GM18868 (cell line): ENCODE measurements at regions not wholly inside any gene's neighbourhood (a gene's known extent, or its start where the extent isn't known, plus 50 kb on each side); places are given as distances from the start of the nearest gene placed in this dataset.

Experiments used
- ATAC-seq: cut with Tn5 transposase; IDR thresholded peaks from one replicate; pipeline ENCODE4 v1.9.1; 2021; ENCODE audit warnings: mild to moderate bottlenecking, moderate library complexity; ENCODE audit not compliant: unreplicated experiment

DNA sequence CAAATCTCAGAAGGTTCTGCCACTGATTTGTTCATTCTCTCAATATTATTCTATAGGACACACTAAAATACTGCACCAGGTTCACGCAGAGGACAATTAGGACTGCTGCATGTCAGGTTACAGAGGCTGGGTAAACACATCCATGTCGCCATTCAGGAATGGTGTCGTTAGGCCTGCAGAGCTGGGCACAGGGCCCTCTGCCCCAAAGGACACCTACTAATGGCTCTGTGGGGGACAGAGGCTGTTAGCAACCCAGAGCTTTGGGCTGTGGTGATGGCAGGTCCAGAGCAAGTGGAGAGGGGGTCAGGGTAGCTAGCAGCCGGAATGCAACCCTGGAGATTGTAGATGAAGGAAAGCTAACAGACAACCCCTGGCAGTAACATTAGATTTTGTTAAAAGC is 115.9 kb downstream of the TTC32 start:
- no peak for ATAC-seq

DNA sequence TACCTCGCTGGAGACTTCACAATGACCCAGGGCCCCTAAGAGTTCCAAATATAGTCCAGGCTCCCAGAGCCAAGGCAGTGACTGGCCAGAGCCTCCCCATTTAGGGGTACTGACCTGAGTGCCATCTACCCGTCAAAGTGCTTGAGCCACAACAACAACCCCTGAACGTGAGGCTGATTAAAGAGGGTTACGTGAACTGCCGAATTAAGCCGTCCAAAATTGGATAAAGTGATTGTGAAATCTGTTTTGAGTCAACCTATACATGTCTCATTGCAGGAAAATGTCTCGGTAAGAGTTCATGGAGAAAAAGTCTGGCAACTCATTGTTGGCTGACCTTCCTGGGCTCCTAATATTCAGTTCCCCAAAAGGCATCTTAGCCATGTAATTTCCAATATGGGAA is 116.3 kb downstream of the TTC32 start:
- ATAC-seq: no peak

DNA sequence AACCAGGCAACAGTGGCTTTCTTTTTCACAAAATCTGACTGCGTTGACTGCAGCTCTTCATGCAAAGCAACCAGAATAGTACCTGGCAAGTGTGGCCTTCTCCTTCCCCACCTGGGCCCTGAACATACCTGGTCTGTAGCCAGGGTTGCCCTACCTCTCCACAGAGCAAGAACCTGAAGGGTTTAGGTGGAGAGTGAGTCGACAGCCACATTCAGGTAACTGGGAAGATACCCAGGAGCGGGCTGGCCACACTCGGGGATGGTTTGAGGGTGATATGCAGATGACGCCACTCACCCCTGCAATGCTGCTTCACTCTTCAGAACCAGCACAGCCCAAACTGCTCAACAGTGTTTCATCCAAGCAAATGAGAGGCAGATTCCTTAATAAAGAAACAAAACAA is 117.3 kb downstream of the TTC32 start:
- no peak for ATAC-seq

DNA sequence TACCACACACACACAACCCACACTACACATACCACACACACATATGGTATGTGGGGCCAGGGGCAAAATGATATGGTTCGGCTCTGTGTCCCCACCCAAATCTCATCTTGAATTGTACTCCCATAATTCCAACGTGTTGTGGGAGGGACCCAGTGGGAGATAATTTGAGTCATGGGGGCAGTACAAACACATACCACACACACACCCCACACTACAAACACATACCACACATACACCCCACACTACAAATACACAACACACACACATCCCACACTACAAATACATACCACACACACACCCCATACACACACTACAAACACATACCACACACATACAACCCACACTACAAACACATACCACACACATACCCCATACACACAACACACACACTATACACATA is 117.8 kb downstream of the TTC32 start:
- ATAC-seq: no peak

DNA sequence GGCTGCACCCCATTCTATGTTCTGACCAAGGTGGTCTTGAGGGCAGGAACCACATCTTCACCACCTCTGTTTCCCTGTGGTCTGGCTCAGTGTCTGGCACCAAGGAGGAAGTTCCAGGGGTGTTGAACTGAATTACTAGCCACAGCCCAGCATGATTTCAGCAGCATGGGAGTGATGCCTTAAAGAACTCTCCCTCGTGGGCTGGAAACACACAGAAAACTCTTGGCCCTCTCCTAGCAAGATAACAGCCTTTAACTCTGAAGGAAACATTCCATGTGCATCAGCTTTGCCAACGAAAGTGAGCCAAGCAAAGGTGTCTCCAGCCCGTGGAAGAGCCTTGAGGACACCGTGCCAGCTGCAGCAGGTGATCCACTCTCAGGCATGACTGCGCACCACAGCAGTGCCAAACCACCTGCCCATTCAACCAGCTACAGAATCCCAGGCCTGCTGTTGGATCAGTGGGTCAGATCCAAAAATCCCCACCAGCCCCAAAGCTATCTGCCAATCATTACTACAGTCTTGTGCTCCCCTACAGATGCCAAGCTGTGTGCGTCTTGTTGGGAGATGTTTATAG is 124.8 kb downstream of the TTC32 start:
- ATAC-seq: no peak

DNA sequence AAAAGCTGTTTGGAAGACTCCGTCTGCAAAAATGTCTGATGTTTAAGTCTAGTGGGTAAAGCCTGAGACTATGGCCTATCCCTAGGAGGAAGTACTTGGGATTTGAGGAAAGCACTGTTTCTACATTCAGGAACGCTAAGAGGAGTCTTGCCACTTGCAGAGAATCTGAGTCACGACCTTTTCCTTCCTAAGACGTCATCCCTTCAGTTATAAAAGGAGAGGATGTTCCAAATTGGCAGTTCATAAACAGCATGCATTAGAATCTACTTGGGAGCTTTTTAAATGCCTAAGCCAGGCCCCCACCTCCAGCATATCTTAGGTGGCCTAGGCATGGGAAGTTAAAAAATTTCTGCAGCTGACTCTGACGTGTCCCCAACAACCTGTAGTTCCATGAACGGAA is 125.9 kb downstream of the TTC32 start:
- ATAC-seq: no peak

DNA sequence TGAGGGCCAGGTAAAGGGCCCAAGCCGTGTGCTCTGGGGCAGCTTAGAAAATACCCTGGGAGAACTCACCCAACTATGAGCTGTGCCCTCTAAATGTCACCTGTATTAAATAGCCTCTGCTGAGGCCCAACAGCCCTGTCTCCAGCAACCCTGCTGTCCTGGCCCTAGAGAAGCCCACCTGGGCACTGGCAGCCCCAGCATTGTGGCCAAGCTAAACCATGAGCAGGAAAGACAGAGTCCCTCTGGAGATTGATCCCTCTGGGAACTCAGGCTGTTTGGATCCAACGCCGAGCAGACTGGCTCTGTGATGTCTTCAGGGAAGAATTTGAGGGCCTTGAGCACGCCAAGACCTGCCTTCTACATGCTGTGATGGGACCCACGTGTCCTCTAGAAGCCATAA is 126.5 kb downstream of the TTC32 start:
- ATAC-seq: no peak

DNA sequence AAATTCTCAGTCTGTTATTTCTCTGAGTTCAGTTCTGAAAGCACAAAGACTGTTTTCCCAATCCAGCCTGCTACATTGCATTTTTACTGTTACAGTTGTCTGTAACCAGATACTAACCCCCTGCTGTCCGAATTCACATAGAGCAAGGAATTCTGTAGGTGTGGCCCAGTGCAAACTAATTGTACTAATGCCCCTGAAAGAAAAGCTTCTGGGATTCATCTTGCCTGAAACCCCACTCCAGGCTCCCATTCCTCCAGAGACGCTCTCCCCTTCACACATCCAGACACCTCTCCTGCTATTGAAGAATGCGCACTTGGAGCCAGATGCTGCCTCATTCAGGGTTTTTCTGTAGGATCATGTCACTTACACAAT is 127.0 kb downstream of the TTC32 start:
- ATAC-seq: no peak

DNA sequence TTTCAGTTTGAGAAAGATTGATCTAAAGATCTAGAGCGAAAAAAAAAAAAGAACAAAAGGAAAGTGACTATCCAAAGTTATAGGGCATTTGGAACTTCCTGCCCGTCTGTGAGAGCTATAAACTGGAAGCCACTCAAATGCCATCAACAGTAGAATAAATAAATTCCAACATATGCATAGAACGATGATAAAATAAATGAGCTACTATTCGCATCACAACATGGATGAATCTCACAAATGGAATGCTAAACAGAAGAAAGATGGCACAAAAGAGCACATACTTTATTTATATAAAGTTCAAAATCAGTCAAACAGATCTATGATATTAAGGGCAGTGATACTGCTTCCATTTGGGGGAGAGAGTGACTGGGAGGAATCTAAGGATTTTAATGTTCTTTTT is 128.8 kb downstream of the TTC32 start:
- no peak for ATAC-seq

DNA sequence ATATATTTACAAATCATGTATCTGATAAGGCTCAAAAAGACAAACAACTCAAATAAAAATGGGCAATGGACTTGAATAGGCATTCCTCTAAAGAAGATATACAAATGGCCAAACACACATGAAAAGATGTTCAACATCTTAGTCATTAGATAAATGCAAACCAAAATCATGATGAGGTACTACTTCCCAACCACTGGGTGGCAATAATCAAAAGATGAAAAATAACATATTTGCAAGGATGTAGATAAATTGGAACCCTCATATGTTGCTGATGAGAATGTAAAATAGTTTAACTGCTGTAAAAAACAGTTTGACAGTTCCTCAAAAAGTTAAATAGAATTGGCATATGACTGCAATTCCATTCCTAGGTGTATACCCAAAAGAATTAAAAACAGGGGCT is 132.3 kb downstream of the TTC32 start:
- ATAC-seq: no peak

DNA sequence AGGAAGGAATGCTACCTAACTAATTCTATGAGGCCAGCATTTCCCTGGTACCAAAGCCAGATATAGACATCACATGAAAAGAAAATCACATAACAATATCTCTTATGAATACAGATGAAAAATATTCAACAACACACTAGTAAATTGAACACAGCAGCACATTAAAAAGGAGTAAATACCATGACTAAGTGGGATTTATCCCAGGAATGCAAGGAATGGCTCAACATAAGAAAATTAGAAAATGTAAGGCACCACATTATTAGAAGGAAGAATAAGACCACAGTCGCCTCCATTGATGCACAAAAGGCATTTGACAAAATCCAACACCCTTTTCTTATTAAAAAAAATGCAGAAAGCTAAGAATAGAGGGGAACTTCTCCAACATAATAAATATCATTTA is 133.9 kb downstream of the TTC32 start:
- no peak for ATAC-seq

DNA sequence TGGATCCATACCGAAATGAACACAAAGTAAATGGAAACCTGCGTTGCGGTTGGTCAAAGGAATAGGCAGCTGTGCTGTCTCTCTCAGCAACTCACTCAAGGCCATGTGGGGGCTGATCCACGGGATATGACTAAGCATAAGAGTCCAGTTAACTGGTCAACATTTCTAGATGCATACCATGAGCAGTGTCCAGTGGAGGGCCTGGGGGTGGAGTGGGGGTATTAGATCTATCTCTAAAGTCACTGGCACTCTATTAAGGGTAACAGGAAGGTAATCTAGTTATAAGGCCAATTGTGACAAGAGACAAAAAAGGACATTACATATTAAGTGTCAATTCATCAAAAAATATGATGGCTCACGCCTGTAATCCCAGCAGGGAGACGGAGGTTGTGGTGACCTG is 136.8 kb downstream of the TTC32 start:
- ATAC-seq: no peak

DNA sequence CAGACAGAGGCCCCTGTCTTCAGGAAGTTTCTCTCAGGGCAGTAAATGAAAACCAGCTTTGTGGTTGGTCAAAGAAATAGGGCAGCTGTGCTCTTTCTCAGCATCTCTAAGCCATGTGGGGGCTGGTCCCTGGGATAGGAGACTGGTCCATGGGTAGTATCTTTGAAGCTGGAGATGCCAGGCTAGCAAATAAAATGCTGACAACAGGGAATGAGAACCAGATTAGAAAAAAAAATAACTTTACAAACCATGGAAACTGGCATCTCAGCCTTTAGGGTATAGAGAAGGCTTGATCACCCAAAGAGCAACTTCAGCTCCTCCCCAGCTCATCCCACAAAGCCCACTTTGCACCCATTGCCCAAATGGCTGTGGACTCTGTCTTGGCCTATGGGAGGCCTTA is 138.1 kb downstream of the TTC32 start:
- no peak for ATAC-seq

DNA sequence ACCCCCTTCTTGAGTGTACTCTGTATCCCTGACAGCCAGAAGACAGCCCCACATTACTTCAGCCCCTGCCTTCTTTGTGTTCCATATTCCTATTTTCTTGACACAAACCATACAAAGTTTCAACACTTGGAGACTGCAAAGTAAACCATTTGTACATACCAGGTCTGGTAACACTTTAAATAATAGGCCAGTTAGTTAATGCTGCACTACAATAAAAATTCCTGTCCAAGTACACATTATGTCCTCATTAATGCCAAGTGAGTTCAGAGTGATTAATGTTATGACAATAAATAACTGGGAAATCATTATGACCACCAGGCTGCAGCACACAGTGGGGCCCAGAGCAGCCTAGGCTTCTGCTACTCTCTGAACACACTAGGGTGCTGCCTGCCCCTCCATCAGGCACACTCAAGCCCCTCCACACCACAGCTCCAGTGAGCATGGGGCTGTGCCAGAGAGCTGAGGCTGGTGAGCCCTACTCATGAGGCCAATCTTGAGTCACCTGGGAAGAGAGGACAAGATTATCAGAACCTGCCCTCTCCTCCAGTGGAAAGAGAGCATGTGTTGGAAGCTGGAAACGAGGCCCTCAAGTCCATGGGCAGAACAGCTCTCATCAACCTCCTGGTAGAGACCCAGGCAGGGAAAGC is 138.7 kb downstream of the TTC32 start:
- ATAC-seq: no peak

DNA sequence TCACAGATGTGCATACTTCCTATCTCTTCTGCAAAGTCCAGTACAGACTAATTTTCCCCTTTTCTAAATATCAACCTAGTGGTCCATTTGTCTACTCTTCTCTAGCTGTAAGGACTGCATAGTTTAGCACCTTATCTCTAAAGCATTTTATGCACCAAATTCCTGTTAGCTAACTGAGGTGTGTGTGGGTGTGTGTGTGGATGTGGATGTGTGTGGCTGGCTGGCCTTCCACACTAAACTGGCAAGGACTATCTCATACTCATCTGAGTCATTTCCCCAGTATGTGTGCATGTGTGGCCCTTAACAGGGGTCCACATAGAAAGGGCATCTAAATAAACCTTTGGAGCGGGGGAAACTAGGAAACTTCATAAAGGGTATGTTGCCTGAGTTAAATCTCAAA is 139.6 kb downstream of the TTC32 start:
- ATAC-seq: no peak

DNA sequence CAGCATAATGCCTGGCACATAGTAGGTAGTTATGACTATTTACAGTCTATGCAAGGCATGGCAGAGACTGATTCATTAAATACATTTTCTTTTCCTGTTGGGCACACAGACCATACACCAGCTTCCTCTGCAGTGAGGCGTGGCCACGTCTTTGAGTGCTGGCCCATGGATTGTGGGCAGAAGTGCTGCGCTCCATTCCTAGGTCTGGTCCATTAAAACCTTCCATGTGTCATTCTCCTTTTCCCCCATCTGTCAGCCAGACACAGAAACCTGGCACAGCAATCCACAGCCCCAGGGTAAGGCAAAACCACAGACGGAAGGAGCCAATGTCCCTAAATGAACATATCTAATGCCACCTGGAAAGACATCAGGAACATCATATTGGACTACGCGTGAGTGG is 141.9 kb downstream of the TTC32 start:
- ATAC-seq: no peak

DNA sequence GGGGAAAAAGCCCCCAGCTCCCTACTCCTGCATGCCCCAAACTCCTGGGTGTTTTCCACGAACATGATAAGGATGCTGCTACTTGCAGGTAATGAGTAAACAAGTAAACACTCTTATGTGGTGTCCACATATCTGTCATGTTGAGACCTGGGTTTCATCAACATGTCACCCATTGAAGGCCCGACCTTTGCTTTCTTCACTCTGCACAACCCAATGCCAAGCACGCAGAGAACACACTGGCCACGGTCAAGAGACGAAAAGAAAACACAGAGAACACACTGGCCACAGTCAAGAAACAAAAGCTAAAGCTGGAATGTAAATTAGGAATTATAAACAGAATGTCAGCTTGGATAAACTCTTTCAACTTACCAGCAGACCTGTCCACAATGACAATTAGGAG is 143.1 kb downstream of the TTC32 start:
- no peak for ATAC-seq

DNA sequence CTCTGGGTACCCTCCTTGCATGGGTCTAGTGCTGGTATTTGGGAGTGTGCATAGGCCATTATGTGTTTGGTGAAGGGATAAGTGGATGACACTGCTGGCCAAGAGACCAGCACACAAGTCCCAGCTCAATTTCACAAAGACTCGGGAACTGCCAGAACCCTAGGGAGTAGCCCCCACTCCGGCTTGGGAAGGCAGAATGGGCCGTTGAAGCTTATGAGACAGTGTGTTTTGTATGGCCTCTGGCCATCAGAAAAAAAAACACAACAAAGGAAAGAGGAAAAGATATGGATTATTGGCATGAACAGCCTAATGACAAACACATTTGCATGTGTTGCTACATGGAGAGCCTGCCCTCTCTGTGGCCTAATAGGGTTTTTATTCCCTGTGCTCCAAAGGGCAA is 144.2 kb downstream of the TTC32 start:
- ATAC-seq: no peak

DNA sequence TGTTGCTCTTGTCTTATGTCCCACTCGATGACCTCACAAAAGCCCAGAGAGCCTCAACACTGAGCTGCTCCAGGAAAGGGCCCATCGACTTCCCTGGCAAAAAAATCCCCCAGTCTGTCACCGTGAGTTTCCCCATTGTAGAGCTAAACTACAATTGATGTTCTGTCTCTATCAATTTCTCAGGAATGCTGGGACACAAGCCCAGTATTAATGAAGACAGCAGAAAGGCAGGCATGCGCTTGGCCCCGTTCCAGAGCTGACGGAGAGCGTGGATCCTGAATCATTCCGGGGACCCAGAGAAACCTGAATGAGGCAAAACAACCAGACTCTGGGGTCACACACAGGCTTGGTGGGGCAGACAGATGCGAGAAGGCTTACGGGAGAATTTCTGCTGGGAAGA is 146.9 kb downstream of the TTC32 start:
- no peak for ATAC-seq

DNA sequence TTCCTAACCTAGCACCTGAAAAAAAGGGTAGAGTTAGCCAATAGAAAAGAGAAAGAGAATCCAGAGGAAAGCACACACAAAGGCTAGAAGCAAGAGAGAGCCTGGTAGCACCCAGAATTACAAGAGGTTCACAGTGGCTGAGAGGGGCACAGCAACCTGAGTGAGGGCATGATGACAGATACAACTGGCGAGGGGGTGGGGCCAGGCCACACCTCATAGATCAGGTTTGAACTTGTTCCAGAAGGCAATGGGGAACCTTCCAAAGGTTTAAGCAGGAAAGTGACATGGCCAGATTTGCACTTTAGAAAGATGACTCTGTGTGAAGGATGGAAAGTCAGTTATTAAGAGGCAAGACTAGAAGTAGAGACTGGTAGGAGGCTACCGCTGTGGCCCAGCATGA is 148.0 kb downstream of the TTC32 start:
- ATAC-seq: no peak

DNA sequence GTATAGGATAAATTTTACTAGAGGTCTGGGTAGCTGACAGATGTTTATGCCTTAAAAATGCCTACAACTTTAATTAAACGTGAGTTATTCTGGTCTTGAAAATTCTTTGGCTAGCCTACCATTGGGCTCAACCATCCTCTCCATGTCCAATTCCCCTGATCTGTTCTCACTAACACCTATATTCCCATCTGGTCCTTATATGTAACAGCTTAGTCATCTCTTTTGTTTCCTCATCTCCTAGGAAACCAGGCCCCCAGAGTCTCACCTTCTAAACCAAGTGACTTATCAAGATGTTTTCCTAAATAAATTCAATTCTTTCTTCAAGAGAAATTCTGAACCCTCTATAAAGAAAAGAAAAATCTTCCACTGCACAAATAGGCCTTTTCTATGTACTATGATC is 148.5 kb downstream of the TTC32 start:
- ATAC-seq: no peak

DNA sequence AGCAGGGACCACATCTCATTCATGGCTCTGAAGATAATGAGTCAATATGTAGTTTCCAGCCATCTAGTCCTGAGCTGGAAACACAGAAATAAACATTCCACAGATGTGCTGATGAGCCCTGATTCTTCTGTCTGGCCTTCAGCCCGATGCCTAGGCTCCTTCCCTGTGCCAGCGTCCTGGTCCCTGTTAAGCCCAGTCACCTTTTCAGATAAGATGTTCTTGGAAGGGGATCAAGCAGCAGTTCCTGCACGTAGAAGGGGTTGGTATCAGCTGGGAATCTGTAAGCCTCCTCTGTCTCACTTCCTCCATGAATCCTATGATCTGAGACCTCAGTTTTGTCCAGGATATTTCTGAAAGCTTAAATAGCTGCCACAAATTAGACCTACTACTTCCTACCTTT is 149.3 kb downstream of the TTC32 start:
- ATAC-seq: no peak

DNA sequence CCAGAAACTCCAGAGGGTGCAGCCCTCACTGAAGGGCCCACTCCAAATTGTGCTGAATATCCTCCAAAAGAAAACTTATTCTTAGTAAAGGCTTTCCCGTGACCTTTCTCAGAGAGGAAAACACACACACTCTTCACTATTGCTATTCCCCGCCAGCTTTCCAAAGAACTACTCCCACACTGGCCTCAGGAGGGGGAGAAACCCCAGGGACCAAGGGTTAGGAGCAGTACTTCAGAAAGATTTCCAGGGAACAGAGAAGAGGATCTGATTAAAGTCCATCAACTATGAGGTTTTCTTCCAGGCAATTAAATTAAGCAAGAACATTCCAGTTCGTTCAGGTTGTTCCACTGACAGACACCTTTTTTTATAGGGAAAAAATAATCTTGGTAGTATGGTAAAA is 150.2 kb downstream of the TTC32 start:
- ATAC-seq: no peak
